HG03469 (cell line): ENCODE measurements at regions not wholly inside any gene's neighbourhood (a gene's known extent, or its start where the extent isn't known, plus 50 kb on each side); places are given as distances from the start of the nearest gene placed in this dataset.

Experiments
- ATAC-seq: cut with Tn5 transposase; IDR thresholded peaks from one replicate; pipeline ENCODE4 v1.9.1; 2021; ENCODE audit warnings: mild to moderate bottlenecking, moderate library complexity, moderate number of reproducible peaks; ENCODE audit not compliant: unreplicated experiment

- ATAC-seq = no peak
These were observed 332.4 kb upstream of the ZNF507 start for GRCh38 chr19:32012886-32013631.

GRCh38 chr19:32017176-32017953 lies 328.0 kb upstream of the ZNF507 start:
- ATAC-seq = no peak

- no peak for ATAC-seq
These were observed 327.4 kb upstream of the ZNF507 start for GRCh38 chr19:32018014-32018413.

- ATAC-seq = no peak
These were observed 324.9 kb upstream of the ZNF507 start for GRCh38 chr19:32020538-32020937.

- no peak for ATAC-seq
These were observed 323.3 kb upstream of the ZNF507 start for GRCh38 chr19:32022044-32022640.

GRCh38 chr19:32022731-32023563 lies 322.5 kb upstream of the ZNF507 start:
- no peak for ATAC-seq

GRCh38 chr19:32023564-32023832 lies 321.9 kb upstream of the ZNF507 start:
- no peak for ATAC-seq

GRCh38 chr19:32029235-32029634 lies 316.2 kb upstream of the ZNF507 start:
- no peak for ATAC-seq

GRCh38 chr19:32032561-32032960 lies 312.8 kb upstream of the ZNF507 start:
- ATAC-seq = no peak

- no peak for ATAC-seq
These were observed 309.8 kb upstream of the ZNF507 start for GRCh38 chr19:32035626-32036025.

GRCh38 chr19:32038021-32038920 lies 307.1 kb upstream of the ZNF507 start:
- ATAC-seq = no peak

- no peak for ATAC-seq
These were observed 306.4 kb upstream of the ZNF507 start for GRCh38 chr19:32038961-32039360.

GRCh38 chr19:32039440-32039839 lies 306.0 kb upstream of the ZNF507 start:
- no peak for ATAC-seq

- ATAC-seq = no peak
These were observed 305.2 kb upstream of the ZNF507 start for GRCh38 chr19:32040236-32040635.

- no peak for ATAC-seq
These were observed 303.6 kb upstream of the ZNF507 start for GRCh38 chr19:32041681-32042292.

GRCh38 chr19:32047788-32048187 lies 297.6 kb upstream of the ZNF507 start:
- ATAC-seq = no peak

- ATAC-seq = no peak
These were observed 292.0 kb upstream of the ZNF507 start for GRCh38 chr19:32053376-32053775.

GRCh38 chr19:32053861-32054260 lies 291.5 kb upstream of the ZNF507 start:
- ATAC-seq = no peak

GRCh38 chr19:32058131-32058530 lies 287.3 kb upstream of the ZNF507 start:
- no peak for ATAC-seq

GRCh38 chr19:32061315-32061714 lies 284.1 kb upstream of the ZNF507 start:
- ATAC-seq = no peak
